ENCODE measurements at regions not wholly inside any gene's neighbourhood (a gene's known extent, or its start where the extent isn't known, plus 50 kb on each side); places are given as distances from the start of the nearest gene placed in this dataset.

DNA sequence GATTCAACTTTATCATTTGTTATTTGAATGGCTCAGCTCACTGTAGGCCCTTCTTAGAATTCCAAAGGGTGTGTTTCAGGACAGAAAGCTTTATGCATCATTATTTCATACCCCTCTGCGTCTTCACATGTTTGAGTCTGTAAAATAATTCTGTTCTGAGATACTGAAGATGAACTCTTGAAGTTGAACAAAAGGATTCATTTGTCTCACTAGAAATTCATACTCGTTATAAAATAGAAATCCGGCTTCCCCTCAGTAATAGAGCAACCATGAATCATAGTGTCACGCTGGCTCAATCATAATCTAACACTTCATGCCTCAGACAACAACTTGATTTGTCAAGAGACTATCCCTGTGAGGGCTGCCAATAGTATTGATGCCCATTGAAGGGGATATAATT, 1015.4 kb upstream of the SEMA6D start:
- no peaks in the 10 kb centered on the region for H3K79me2 ChIP-seq (ENCODE audit: insufficient read depth, low read length)
- TF ChIP-seq ARHGAP35 (CRISPR knock-in tag; IDR thresholded peaks at IDR 0.05; ENCODE audit: borderline replicate concordance) (no peak), FOXC1 (CRISPR knock-in tag; IDR thresholded peaks at IDR 0.05; ENCODE audit: borderline replicate concordance) (no peak), ZBTB8A (CRISPR knock-in tag; IDR thresholded peaks at IDR 0.05; ENCODE audit: borderline replicate concordance, low read depth) (no peak), TEAD2 (CRISPR knock-in tag; IDR thresholded peaks at IDR 0.05) (no peak), SAP130 (CRISPR knock-in tag; IDR thresholded peaks at IDR 0.05; ENCODE audit: low read depth) (no peak), ZNF501 (CRISPR knock-in tag; IDR thresholded peaks at IDR 0.05) (no peak), ZEB1 (IDR thresholded peaks at IDR 0.05; ENCODE audit: insufficient replicate concordance, low read depth) (no peak), ZNF563 (CRISPR knock-in tag; IDR thresholded peaks at IDR 0.05) (no peak), PHF8 (CRISPR knock-in tag; IDR thresholded peaks at IDR 0.05) (no peak), NFATC3 (CRISPR knock-in tag; IDR thresholded peaks at IDR 0.05) (no peak), HHEX (CRISPR knock-in tag; IDR thresholded peaks at IDR 0.05) (no peak), ZNF713 (CRISPR knock-in tag; IDR thresholded peaks at IDR 0.05) (no peak), NFYC (CRISPR knock-in tag; IDR thresholded peaks at IDR 0.05) (no peak), HOXA9 (CRISPR knock-in tag; IDR thresholded peaks at IDR 0.05; ENCODE audit: borderline replicate concordance) (no peak), XBP1 (CRISPR knock-in tag; IDR thresholded peaks at IDR 0.05) (no peak)
- TF ChIP-seq, protein P1, sequence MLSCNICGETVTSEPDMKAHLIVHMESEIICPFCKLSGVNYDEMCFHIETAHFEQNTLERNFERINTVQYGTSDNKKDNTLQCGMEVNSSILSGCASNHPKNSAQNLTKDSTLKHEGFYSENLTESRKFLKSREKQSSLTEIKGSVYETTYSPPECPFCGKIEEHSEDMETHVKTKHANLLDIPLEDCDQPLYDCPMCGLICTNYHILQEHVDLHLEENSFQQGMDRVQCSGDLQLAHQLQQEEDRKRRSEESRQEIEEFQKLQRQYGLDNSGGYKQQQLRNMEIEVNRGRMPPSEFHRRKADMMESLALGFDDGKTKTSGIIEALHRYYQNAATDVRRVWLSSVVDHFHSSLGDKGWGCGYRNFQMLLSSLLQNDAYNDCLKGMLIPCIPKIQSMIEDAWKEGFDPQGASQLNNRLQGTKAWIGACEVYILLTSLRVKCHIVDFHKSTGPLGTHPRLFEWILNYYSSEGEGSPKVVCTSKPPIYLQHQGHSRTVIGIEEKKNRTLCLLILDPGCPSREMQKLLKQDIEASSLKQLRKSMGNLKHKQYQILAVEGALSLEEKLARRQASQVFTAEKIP (CRISPR knock-in tag; IDR thresholded peaks at IDR 0.05; ENCODE audit: borderline replicate concordance), result no peak
- TF ChIP-seq, protein P2, sequence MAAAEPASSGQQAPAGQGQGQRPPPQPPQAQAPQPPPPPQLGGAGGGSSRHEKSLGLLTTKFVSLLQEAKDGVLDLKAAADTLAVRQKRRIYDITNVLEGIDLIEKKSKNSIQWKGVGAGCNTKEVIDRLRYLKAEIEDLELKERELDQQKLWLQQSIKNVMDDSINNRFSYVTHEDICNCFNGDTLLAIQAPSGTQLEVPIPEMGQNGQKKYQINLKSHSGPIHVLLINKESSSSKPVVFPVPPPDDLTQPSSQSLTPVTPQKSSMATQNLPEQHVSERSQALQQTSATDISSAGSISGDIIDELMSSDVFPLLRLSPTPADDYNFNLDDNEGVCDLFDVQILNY (CRISPR knock-in tag; conservative IDR thresholded peaks at IDR 0.05), result no peak
- TF ChIP-seq, protein P3, sequence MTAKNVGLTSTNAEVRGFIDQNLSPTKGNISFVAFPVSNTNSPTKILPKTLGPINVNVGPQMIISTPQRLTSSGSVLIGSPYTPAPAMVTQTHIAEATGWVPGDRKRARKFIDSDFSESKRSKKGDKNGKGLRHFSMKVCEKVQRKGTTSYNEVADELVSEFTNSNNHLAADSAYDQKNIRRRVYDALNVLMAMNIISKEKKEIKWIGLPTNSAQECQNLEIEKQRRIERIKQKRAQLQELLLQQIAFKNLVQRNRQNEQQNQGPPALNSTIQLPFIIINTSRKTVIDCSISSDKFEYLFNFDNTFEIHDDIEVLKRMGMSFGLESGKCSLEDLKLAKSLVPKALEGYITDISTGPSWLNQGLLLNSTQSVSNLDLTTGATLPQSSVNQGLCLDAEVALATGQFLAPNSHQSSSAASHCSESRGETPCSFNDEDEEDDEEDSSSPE (CRISPR knock-in tag; IDR thresholded peaks at IDR 0.05), result no peak
- H3K4me3 ChIP-seq (replicated peaks in 1 of 3; ENCODE audit: insufficient read depth in 1 of 3, low read depth in 2 of 3, low read length in 3 of 3), result no peak overlapping the region
- no peaks in the 10 kb centered on the region for H4K20me1 ChIP-seq (ENCODE audit: insufficient read depth, low read length)
- H3K27ac ChIP-seq (ENCODE audit: extremely low read length, insufficient read depth, low read length), result no peak overlapping the region
- in situ Hi-C loops (cut with HindIII; ENCODE audit: extremely low pct_ligation_motif_present, low pct_unique_long_range_greater_than_20kb) (no loop called here), intact Hi-C loops (cut with micrococcal nuclease; ENCODE audit: unreplicated experiment) (no loop called here)
- POLR2A ChIA-PET, result no interaction called here
- CTCF ChIA-PET (ENCODE audit: low intra/inter-chr PET ratio, low total read pairs), result no interaction called here
- no peak overlapping the region for H2AFZ ChIP-seq (ENCODE audit: low read length)
- H3K9me3 ChIP-seq (ENCODE audit: low read length), result peaks cover 90% of the 10 kb centered on the region
- H3K36me3 ChIP-seq (replicated peaks in 1 of 2; ENCODE audit: control insufficient read depth in 1 of 2, insufficient read depth in 2 of 2, low read length in 2 of 2), result no peaks in the 10 kb centered on the region
- no peak overlapping the region for H3K9ac ChIP-seq (ENCODE audit: insufficient read depth, low read depth, low read length)
- H3K27me3 ChIP-seq (ENCODE audit: control insufficient read depth in 1 of 2, insufficient read depth in 2 of 2, low read length in 2 of 2), result no peaks in the 10 kb centered on the region
- no TSS peak for BruUV-seq (replicated peaks)
- WGBS (ENCODE audit: low lambda C conversion rate), result 0% methylated on average over 4 of the region's 4 CpGs
- no peaks in the 10 kb centered on the region for H3K4me1 ChIP-seq (ENCODE audit: insufficient read depth, low read length)
- FAIRE-seq (no peak), DNase-seq (ENCODE audit: low spot score) (no peak), ATAC-seq (no peak)
- no peak overlapping the region for H3K4me2 ChIP-seq (ENCODE audit: low read depth, low read length)
